ENCODE measurements at regions not wholly inside any gene's neighbourhood (a gene's known extent, or its start where the extent isn't known, plus 50 kb on each side); places are given as distances from the start of the nearest gene placed in this dataset.

GRCh38 chr6:156189195-156189594, 588.0 kb upstream of the ARID1B start:
- TF ChIP-seq POLR2A (IDR thresholded peaks at IDR 0.05) (no peak), CTCF (IDR thresholded peaks at IDR 0.05) (no peak)

Measured in body of pancreas (tissue), 4 donors.